GM12878 (cell line): ENCODE measurements at regions not wholly inside any gene's neighbourhood (a gene's known extent, or its start where the extent isn't known, plus 50 kb on each side); places are given as distances from the start of the nearest gene placed in this dataset.

Source experiments
- EZH2 ChIP-seq: IDR thresholded peaks from 2 replicates; pipeline ENCODE4 v1.6.1; 2012; ENCODE audit warnings: low read depth, mild to moderate bottlenecking, control low read depth, inconsistent platforms, low read length, borderline replicate concordance; ENCODE audit not compliant: control insufficient read depth
- SREBF2 ChIP-seq: IDR thresholded peaks from 2 replicates; pipeline ENCODE4 v1.6.1; 2012; ENCODE audit warnings: mild to moderate bottlenecking, low read length
- TAF1 ChIP-seq: IDR thresholded peaks from 2 replicates; pipeline ENCODE4 v1.6.1; 2011; ENCODE audit warnings: mild to moderate bottlenecking, low read depth, low read length, borderline replicate concordance
- TF ChIP-seq, protein P1 (sequence below): IDR thresholded peaks from 2 replicates; pipeline ENCODE4 v1.6.1; 2011; ENCODE audit warnings: low read depth, low read length, improper control_type of control experiment, borderline replicate concordance
- TF ChIP-seq, protein P2 (sequence below): fragments of 450-650 bp; IDR thresholded peaks from 2 replicates; pipeline ENCODE4 v1.6.1; 2018; ENCODE audit warnings: mild to moderate bottlenecking, low read depth, moderate library complexity; ENCODE audit not compliant: partially characterized antibody

DNA sequence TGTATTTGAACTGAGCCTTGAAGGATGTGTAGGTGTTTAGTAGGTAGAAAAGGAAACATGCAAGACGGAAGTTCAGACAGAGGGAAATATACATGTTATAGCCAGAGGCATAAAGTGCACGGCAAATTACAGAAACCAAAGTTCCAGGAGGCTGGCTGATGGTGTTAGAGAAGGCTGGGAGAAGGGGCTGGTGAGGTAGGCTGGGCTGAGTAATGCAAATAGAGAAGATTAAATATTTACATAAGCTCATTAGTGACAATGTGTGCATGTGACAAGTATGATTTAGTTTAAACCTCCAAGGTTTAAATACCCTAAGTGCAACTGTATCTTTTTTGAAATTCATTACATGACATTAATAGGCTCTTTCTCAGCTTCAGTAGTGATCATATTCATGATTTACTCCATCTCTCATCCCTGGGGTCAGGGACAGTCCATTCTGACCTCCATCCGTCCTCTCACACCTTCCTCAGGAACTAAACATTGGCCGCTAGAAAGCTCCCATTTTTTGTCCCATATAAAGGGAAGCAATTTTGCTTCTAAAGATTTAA, 399.8 kb upstream of the SALL1 start:
- TF ChIP-seq, protein P1, sequence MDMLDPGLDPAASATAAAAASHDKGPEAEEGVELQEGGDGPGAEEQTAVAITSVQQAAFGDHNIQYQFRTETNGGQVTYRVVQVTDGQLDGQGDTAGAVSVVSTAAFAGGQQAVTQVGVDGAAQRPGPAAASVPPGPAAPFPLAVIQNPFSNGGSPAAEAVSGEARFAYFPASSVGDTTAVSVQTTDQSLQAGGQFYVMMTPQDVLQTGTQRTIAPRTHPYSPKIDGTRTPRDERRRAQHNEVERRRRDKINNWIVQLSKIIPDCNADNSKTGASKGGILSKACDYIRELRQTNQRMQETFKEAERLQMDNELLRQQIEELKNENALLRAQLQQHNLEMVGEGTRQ: no peak
- TF ChIP-seq TAF1 (no peak), SREBF2 (no peak), EZH2 (no peak)
- TF ChIP-seq, protein P2, sequence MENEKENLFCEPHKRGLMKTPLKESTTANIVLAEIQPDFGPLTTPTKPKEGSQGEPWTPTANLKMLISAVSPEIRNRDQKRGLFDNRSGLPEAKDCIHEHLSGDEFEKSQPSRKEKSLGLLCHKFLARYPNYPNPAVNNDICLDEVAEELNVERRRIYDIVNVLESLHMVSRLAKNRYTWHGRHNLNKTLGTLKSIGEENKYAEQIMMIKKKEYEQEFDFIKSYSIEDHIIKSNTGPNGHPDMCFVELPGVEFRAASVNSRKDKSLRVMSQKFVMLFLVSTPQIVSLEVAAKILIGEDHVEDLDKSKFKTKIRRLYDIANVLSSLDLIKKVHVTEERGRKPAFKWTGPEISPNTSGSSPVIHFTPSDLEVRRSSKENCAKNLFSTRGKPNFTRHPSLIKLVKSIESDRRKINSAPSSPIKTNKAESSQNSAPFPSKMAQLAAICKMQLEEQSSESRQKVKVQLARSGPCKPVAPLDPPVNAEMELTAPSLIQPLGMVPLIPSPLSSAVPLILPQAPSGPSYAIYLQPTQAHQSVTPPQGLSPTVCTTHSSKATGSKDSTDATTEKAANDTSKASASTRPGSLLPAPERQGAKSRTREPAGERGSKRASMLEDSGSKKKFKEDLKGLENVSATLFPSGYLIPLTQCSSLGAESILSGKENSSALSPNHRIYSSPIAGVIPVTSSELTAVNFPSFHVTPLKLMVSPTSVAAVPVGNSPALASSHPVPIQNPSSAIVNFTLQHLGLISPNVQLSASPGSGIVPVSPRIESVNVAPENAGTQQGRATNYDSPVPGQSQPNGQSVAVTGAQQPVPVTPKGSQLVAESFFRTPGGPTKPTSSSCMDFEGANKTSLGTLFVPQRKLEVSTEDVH: no peak
